Osteocyte (in vitro differentiated cells): ENCODE measurements at regions not wholly inside any gene's neighbourhood (a gene's known extent, or its start where the extent isn't known, plus 50 kb on each side); places are given as distances from the start of the nearest gene placed in this dataset.

Experiments
- DNase-seq: peaks from one replicate; pipeline ENCODE4 v3.0.0; 2021; ENCODE audit warnings: mixed read lengths; ENCODE audit not compliant: unreplicated experiment; ENCODE audit errors: extremely low spot score
- H3K27ac Mint-ChIP-seq: one replicate; pipeline ENCODE4 v1.8.0; 2021; ENCODE audit warnings: mild to moderate bottlenecking, mixed read lengths; ENCODE audit not compliant: unreplicated experiment
- H3K27me3 Mint-ChIP-seq: one replicate; pipeline ENCODE4 v1.8.0; 2021; ENCODE audit warnings: mixed read lengths; ENCODE audit not compliant: unreplicated experiment
- H3K36me3 Mint-ChIP-seq: one replicate; pipeline ENCODE4 v1.8.0; 2021; ENCODE audit warnings: mixed read lengths; ENCODE audit not compliant: unreplicated experiment
- H3K4me1 Mint-ChIP-seq: one replicate; pipeline ENCODE4 v1.8.0; 2021; ENCODE audit warnings: mixed read lengths; ENCODE audit not compliant: unreplicated experiment
- H3K4me3 Mint-ChIP-seq: one replicate; pipeline ENCODE4 v1.8.0; 2021; ENCODE audit warnings: mild to moderate bottlenecking, moderate library complexity, mixed read lengths; ENCODE audit not compliant: unreplicated experiment
- H3K9me3 Mint-ChIP-seq: one replicate; pipeline ENCODE4 v1.8.0; 2021; ENCODE audit warnings: mixed read lengths; ENCODE audit not compliant: unreplicated experiment
- CTCF ChIP-seq: fragments of 200-600 bp; sonication (generic); IDR thresholded peaks from 2 replicates; pipeline ENCODE4 v1.5.0; 2021; ENCODE audit warnings: antibody characterized with exemption, mild to moderate bottlenecking, moderate library complexity

- TF ChIP-seq CTCF = no peak
- H3K4me1 Mint-ChIP-seq = peaks cover 8% of the 10 kb centered on the region
- no peaks in the 10 kb centered on the region for H3K36me3 Mint-ChIP-seq
- peak; percentile 72 for DNase-seq
- H3K9me3 Mint-ChIP-seq = no peaks in the 10 kb centered on the region
- H3K4me3 Mint-ChIP-seq = no peak overlapping the region
- H3K27me3 Mint-ChIP-seq = peaks cover 4% of the 10 kb centered on the region
- H3K27ac Mint-ChIP-seq = no peak overlapping the region
These were observed 59.7 kb downstream of the TTC32 start for GRCh38 chr2:19841918-19842693.

- H3K4me3 Mint-ChIP-seq = no peak overlapping the region
These were observed 62.3 kb downstream of the TTC32 start for GRCh38 chr2:19839438-19839837.

GRCh38 chr2:19838616-19839015, 63.2 kb downstream of the TTC32 start:
- Mint-ChIP-seq H3K9me3 (no peaks in the 10 kb centered on the region), H3K36me3 (no peaks in the 10 kb centered on the region), H3K4me3 (no peak overlapping the region), H3K27ac (no peak overlapping the region), H3K27me3 (no peaks in the 10 kb centered on the region), H3K4me1 (peaks cover 10% of the 10 kb centered on the region)
- DNase-seq = no peak
- no peak for TF ChIP-seq CTCF

More at GRCh38 chr2:19839438-19839837, 62.3 kb downstream of the TTC32 start:
- H3K27me3 Mint-ChIP-seq = peaks cover 1% of the 10 kb centered on the region
- TF ChIP-seq CTCF = no peak
- peak; percentile 46 for DNase-seq
- H3K27ac Mint-ChIP-seq = no peak overlapping the region
- H3K4me1 Mint-ChIP-seq = peaks cover 10% of the 10 kb centered on the region
- no peaks in the 10 kb centered on the region for H3K9me3 Mint-ChIP-seq
- no peaks in the 10 kb centered on the region for H3K36me3 Mint-ChIP-seq

- no peak for DNase-seq
- Mint-ChIP-seq H3K27me3 (no peaks in the 10 kb centered on the region), H3K9me3 (no peaks in the 10 kb centered on the region), H3K27ac (peak overlapping the region; percentile 21), H3K4me1 (peaks cover 10% of the 10 kb centered on the region), H3K36me3 (no peaks in the 10 kb centered on the region), H3K4me3 (no peak overlapping the region)
- no peak for TF ChIP-seq CTCF
These were observed 64.5 kb downstream of the TTC32 start for GRCh38 chr2:19837235-19837766.

GRCh38 chr2:19835781-19836281, 66.0 kb downstream of the TTC32 start:
- H3K9me3 Mint-ChIP-seq = no peaks in the 10 kb centered on the region
- no peak overlapping the region for H3K27ac Mint-ChIP-seq
- peaks cover under 1% of the 10 kb centered on the region for H3K27me3 Mint-ChIP-seq
- H3K4me3 Mint-ChIP-seq = no peak overlapping the region
- TF ChIP-seq CTCF = no peak
- no peak for DNase-seq
- H3K4me1 Mint-ChIP-seq = peaks cover 10% of the 10 kb centered on the region
- no peaks in the 10 kb centered on the region for H3K36me3 Mint-ChIP-seq
